SJSA1 (cell line): ENCODE measurements at regions not wholly inside any gene's neighbourhood (a gene's known extent, or its start where the extent isn't known, plus 50 kb on each side); places are given as distances from the start of the nearest gene placed in this dataset.

Experiments used
- DNase-seq, 2 experiments: peaks; one replicate each; pipeline ENCODE4 v3.0.0-alpha.2; 2015 to 2020; ENCODE audit warnings: low spot score in 2 of 2, low read depth in 1 of 2
- H3K27ac ChIP-seq: fragments of 250-450 bp; sonication (Bioruptor Pico); 2 replicates; pipeline ENCODE4 v1.5.1; 2020; ENCODE audit warnings: mild to moderate bottlenecking, moderate library complexity
- H3K27me3 ChIP-seq: fragments of 250-450 bp; sonication (Bioruptor Pico); replicated peaks from 2 replicates; pipeline ENCODE4 v1.5.1; 2020; ENCODE audit warnings: mild to moderate bottlenecking, moderate library complexity
- H3K36me3 ChIP-seq: fragments of 250-450 bp; sonication (Bioruptor Pico); 2 replicates; pipeline ENCODE4 v1.5.1; 2020; ENCODE audit warnings: mild to moderate bottlenecking
- H3K4me1 ChIP-seq: fragments of 250-450 bp; sonication (Bioruptor Pico); replicated peaks from 2 replicates; pipeline ENCODE4 v1.6.1; 2021; ENCODE audit warnings: mild to moderate bottlenecking
- H3K4me3 ChIP-seq: fragments of 250-450 bp; sonication (Bioruptor Pico); 2 replicates; pipeline ENCODE4 v1.5.1; 2020; ENCODE audit warnings: mild to moderate bottlenecking
- H3K9me3 ChIP-seq: fragments of 250-450 bp; sonication (Bioruptor Pico); replicated peaks from 2 replicates; pipeline ENCODE4 v1.5.1; 2020; ENCODE audit warnings: mild to moderate bottlenecking

- no peak overlapping the region for H3K27ac ChIP-seq
- H3K36me3 ChIP-seq, result no peaks in the 10 kb centered on the region
- H3K4me1 ChIP-seq, result peaks cover 66% of the 10 kb centered on the region
- no peak for DNase-seq
- no peaks in the 10 kb centered on the region for H3K9me3 ChIP-seq
- no peak overlapping the region for H3K4me3 ChIP-seq
- no peaks in the 10 kb centered on the region for H3K27me3 ChIP-seq
Measured at GRCh38 chr9:90969021-90969675, 167.5 kb downstream of the SYK start.

GRCh38 chr9:90970608-90971007 is 169.0 kb downstream of the SYK start:
- Histone ChIP-seq H3K4me3 (no peak overlapping the region), H3K27ac (0 out of 2 replicates have a peak overlapping the region, but pooled peaks have one; percentile 87), H3K27me3 (no peaks in the 10 kb centered on the region), H3K4me1 (peaks cover 69% of the 10 kb centered on the region), H3K9me3 (no peaks in the 10 kb centered on the region), H3K36me3 (no peaks in the 10 kb centered on the region)
- DNase-seq, result peak; percentile 54 to 79

GRCh38 chr9:90972057-90972456 is 170.4 kb downstream of the SYK start:
- no peak for DNase-seq
- no peak overlapping the region for H3K4me3 ChIP-seq
- peaks cover 55% of the 10 kb centered on the region for H3K4me1 ChIP-seq
- H3K27ac ChIP-seq, result peak overlapping the region; percentile 87
- H3K27me3 ChIP-seq, result no peaks in the 10 kb centered on the region
- no peaks in the 10 kb centered on the region for H3K9me3 ChIP-seq
- H3K36me3 ChIP-seq, result no peaks in the 10 kb centered on the region

GRCh38 chr9:90974016-90974415 is 172.4 kb downstream of the SYK start:
- DNase-seq, result no peak
- no peak overlapping the region for H3K4me3 ChIP-seq
- H3K27me3 ChIP-seq, result no peaks in the 10 kb centered on the region
- H3K4me1 ChIP-seq, result peaks cover 57% of the 10 kb centered on the region
- no peaks in the 10 kb centered on the region for H3K9me3 ChIP-seq
- H3K27ac ChIP-seq, result peak overlapping the region; percentile 39; the same call in 1 of the 2 replicates
- H3K36me3 ChIP-seq, result no peaks in the 10 kb centered on the region

GRCh38 chr9:90974643-90975245 is 173.1 kb downstream of the SYK start:
- DNase-seq, result no peak
- no peak overlapping the region for H3K27ac ChIP-seq
- H3K9me3 ChIP-seq, result no peaks in the 10 kb centered on the region
- no peaks in the 10 kb centered on the region for H3K36me3 ChIP-seq
- peaks cover 59% of the 10 kb centered on the region for H3K4me1 ChIP-seq
- no peak overlapping the region for H3K4me3 ChIP-seq
- no peaks in the 10 kb centered on the region for H3K27me3 ChIP-seq

- H3K27ac ChIP-seq, result no peak overlapping the region
- H3K36me3 ChIP-seq, result no peaks in the 10 kb centered on the region
- peaks cover 49% of the 10 kb centered on the region for H3K4me1 ChIP-seq
- H3K27me3 ChIP-seq, result no peaks in the 10 kb centered on the region
- DNase-seq, result no peak
- no peaks in the 10 kb centered on the region for H3K9me3 ChIP-seq
- no peak overlapping the region for H3K4me3 ChIP-seq
Measured at GRCh38 chr9:90975781-90976538, 174.3 kb downstream of the SYK start.

GRCh38 chr9:90979138-90979551 is 177.5 kb downstream of the SYK start:
- H3K9me3 ChIP-seq, result no peaks in the 10 kb centered on the region

GRCh38 chr9:90979639-90980038 is 178.0 kb downstream of the SYK start:
- H3K27me3 ChIP-seq, result no peaks in the 10 kb centered on the region
- peak overlapping the region; percentile 3; the same call in 1 of the 2 replicates for H3K27ac ChIP-seq
- no peaks in the 10 kb centered on the region for H3K36me3 ChIP-seq
- no peak overlapping the region for H3K4me3 ChIP-seq
- H3K9me3 ChIP-seq, result no peaks in the 10 kb centered on the region
- DNase-seq, result no peak
- peaks cover 13% of the 10 kb centered on the region for H3K4me1 ChIP-seq

More at GRCh38 chr9:90979138-90979551, 177.5 kb downstream of the SYK start:
- no peaks in the 10 kb centered on the region for H3K36me3 ChIP-seq
- H3K4me3 ChIP-seq, result no peak overlapping the region
- peaks cover 17% of the 10 kb centered on the region for H3K4me1 ChIP-seq
- no peaks in the 10 kb centered on the region for H3K27me3 ChIP-seq
- peak; percentile 57 to 59 for DNase-seq
- peak overlapping the region; percentile 3; the same call in 1 of the 2 replicates for H3K27ac ChIP-seq

GRCh38 chr9:90981726-90982125 is 180.1 kb downstream of the SYK start:
- H3K9me3 ChIP-seq, result no peaks in the 10 kb centered on the region
- H3K27ac ChIP-seq, result no peak overlapping the region
- H3K4me3 ChIP-seq, result no peak overlapping the region
- peaks cover 13% of the 10 kb centered on the region for H3K4me1 ChIP-seq
- no peak for DNase-seq
- no peaks in the 10 kb centered on the region for H3K27me3 ChIP-seq
- no peaks in the 10 kb centered on the region for H3K36me3 ChIP-seq

- no peak for DNase-seq
- Histone ChIP-seq H3K4me3 (no peak overlapping the region), H3K27ac (no peak overlapping the region), H3K4me1 (peaks cover 16% of the 10 kb centered on the region), H3K9me3 (no peaks in the 10 kb centered on the region), H3K27me3 (no peaks in the 10 kb centered on the region), H3K36me3 (no peaks in the 10 kb centered on the region)
Measured at GRCh38 chr9:90983394-90983793, 181.8 kb downstream of the SYK start.

GRCh38 chr9:90985631-90986030 is 184.0 kb downstream of the SYK start:
- H3K4me3 ChIP-seq, result no peak overlapping the region
- no peak for DNase-seq
- peaks cover 4% of the 10 kb centered on the region for H3K4me1 ChIP-seq
- no peaks in the 10 kb centered on the region for H3K27me3 ChIP-seq
- no peaks in the 10 kb centered on the region for H3K36me3 ChIP-seq
- H3K27ac ChIP-seq, result no peak overlapping the region
- H3K9me3 ChIP-seq, result no peaks in the 10 kb centered on the region

GRCh38 chr9:90986161-90986560 is 184.5 kb downstream of the SYK start:
- Histone ChIP-seq H3K27ac (no peak overlapping the region), H3K36me3 (no peaks in the 10 kb centered on the region), H3K4me3 (no peak overlapping the region), H3K27me3 (no peaks in the 10 kb centered on the region), H3K4me1 (peaks cover 4% of the 10 kb centered on the region), H3K9me3 (peaks cover 2% of the 10 kb centered on the region; the same call in 1 of the 2 replicates)
- DNase-seq, result no peak

GRCh38 chr9:90987566-90987965 is 185.9 kb downstream of the SYK start:
- peaks cover 17% of the 10 kb centered on the region for H3K4me1 ChIP-seq
- peaks cover 8% of the 10 kb centered on the region; the same call in 1 of the 2 replicates for H3K9me3 ChIP-seq
- DNase-seq, result no peak
- no peak overlapping the region for H3K4me3 ChIP-seq
- no peak overlapping the region for H3K27ac ChIP-seq
- H3K36me3 ChIP-seq, result no peaks in the 10 kb centered on the region
- H3K27me3 ChIP-seq, result no peaks in the 10 kb centered on the region

- Histone ChIP-seq H3K4me1 (peaks cover 22% of the 10 kb centered on the region), H3K27ac (no peak overlapping the region), H3K9me3 (peaks cover 8% of the 10 kb centered on the region; the same call in 1 of the 2 replicates), H3K36me3 (no peaks in the 10 kb centered on the region), H3K27me3 (no peaks in the 10 kb centered on the region), H3K4me3 (no peak overlapping the region)
- DNase-seq, result no peak
Measured at GRCh38 chr9:90988318-90988717, 186.7 kb downstream of the SYK start.
